ENCODE measurements at regions not wholly inside any gene's neighbourhood (a gene's known extent, or its start where the extent isn't known, plus 50 kb on each side); places are given as distances from the start of the nearest gene placed in this dataset.
"Not testable (repeated sequence)": the region's sequence is repeated elsewhere in the genome, so short reads cannot be mapped to it uniquely, and the experiment has no call there.

GRCh38 chr11:29093416-29094120, 923.3 kb downstream of the KCNA4 start:
- POLR2A ChIA-PET: no interaction called here
- H3K4me1 Mint-ChIP-seq: no peaks in the 10 kb centered on the region
- H3K27me3 Mint-ChIP-seq: no peaks in the 10 kb centered on the region
- peaks cover 0 to 26% (median 9%) of the 10 kb centered on the region in 9 donors for H3K9me3 Mint-ChIP-seq
- peaks cover 0 to 4% (median 0%) of the 10 kb centered on the region in 3 donors for H3K36me3 Mint-ChIP-seq
- H3K4me3 Mint-ChIP-seq: no peak overlapping the region
- no peak for DNase-seq
- no peak overlapping the region for H3K27ac Mint-ChIP-seq
- ATAC-seq: no peak

DNA sequence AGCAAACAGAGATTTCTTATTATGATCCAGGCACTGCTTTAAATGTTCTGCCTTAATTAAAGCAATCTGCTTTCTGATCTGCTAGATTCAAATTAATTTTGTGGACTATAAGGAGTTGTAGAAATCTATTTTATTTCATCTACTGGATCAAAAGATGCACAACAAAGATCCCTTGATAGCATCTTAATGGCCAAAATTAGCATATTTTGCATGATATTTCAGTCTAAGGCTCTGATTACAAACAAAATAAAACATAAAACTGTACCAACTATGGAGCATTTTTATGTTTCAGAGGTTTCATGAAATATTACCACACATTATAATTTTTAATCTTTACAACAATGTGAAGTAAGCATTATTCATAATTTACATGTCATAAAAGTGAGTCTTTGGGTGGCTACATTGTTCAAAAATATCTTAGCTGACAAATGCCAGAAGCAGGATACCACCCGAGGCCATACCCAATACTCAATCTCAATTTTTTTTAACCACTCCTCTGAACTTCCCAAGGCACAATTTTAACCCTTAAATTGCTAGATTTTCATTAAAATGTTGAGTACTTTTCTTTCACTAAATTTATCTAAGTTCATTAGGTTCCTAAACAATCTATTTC, 929.5 kb downstream of the KCNA4 start:
- ATAC-seq: no peak
- Mint-ChIP-seq H3K4me1 (no peaks in the 10 kb centered on the region), H3K27ac (no peak overlapping the region), H3K9me3 (peaks cover 0 to 42% (median 13%) of the 10 kb centered on the region in 9 donors), H3K4me3 (no peak overlapping the region), H3K27me3 (no peaks in the 10 kb centered on the region), H3K36me3 (peaks cover 0 to 3% (median 0%) of the 10 kb centered on the region in 3 donors)
- POLR2A ChIA-PET: no interaction called here
- no peak for DNase-seq

GRCh38 chr11:29075726-29076125, 941.1 kb downstream of the KCNA4 start:
- Mint-ChIP-seq H3K36me3 (peaks cover 0 to 8% (median 0%) of the 10 kb centered on the region in 3 donors), H3K9me3 (peaks cover 12 to 58% (median 25%) of the 10 kb centered on the region in 9 donors), H3K4me1 (no peaks in the 10 kb centered on the region), H3K4me3 (no peak overlapping the region), H3K27ac (no peak overlapping the region), H3K27me3 (no peaks in the 10 kb centered on the region)
- no peak for ATAC-seq
- POLR2A ChIA-PET: no interaction called here
- DNase-seq: no peak

GRCh38 chr11:29063630-29064361, 953.0 kb downstream of the KCNA4 start:
- POLR2A ChIA-PET: no interaction called here
- Mint-ChIP-seq H3K4me3 (no peak overlapping the region), H3K27ac (no peak overlapping the region), H3K36me3 (no peaks in the 10 kb centered on the region), H3K4me1 (no peaks in the 10 kb centered on the region), H3K27me3 (no peaks in the 10 kb centered on the region), H3K9me3 (peaks cover 2 to 32% (median 16%) of the 10 kb centered on the region in 9 donors)
- ATAC-seq: no peak
- no peak for DNase-seq

DNA sequence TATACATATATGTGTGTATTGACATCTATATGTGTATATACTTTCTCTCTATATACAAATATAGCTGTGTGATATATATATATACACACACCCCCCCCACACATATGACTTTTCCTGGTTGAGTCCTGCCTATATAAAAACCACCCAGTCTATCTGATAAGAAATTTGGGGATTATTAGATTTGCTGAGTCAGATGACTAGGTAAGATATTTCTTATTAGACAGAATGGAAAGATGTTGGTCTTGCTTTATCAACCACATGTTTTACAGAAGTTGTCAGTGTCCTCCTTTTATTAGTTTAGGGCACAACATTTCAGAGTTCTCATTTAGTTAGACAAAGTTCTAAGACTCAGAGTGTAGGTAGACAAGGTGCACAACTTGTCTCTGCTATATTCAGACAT, 953.3 kb downstream of the METTL15 start:
- no peaks in the 10 kb centered on the region for H3K27me3 Mint-ChIP-seq
- ATAC-seq (no peak), DNase-seq (no peak)
- no peak overlapping the region for H3K4me3 Mint-ChIP-seq
- no peaks in the 10 kb centered on the region for H3K36me3 Mint-ChIP-seq
- no peak overlapping the region for H3K27ac Mint-ChIP-seq
- no peaks in the 10 kb centered on the region for H3K4me1 Mint-ChIP-seq
- H3K9me3 Mint-ChIP-seq: peaks cover 5 to 20% (median 12%) of the 10 kb centered on the region in 9 donors
- POLR2A ChIA-PET: no interaction called here

DNA sequence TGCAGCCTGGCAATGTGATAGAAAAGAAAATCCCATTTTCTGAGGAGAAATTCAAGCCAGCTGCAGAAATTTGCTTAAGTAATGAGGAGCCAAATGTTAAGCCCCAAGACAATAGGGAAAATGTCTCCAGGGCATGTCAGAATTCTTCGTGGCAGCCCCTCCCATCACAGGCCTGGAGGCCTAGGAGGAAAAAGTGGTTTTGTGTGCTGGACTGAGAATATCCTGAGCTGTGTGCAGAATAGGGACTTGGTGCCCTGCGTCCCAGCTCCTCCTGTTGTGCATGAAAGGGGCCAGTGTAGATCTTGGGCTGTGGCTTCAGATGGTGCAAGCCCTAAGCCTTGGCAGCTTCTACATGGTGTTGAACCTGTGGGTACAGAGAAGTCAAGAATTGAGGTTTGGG, 948.3 kb downstream of the METTL15 start:
- ATAC-seq, DNase-seq, POLR2A ChIA-PET, H3K27ac Mint-ChIP-seq, H3K36me3 Mint-ChIP-seq, H3K27me3 Mint-ChIP-seq, H3K4me3 Mint-ChIP-seq, H3K4me1 Mint-ChIP-seq: not testable (repeated sequence)
- peaks cover 7 to 26% (median 16%) of the 10 kb centered on the region in 9 donors for H3K9me3 Mint-ChIP-seq

- H3K27me3 Mint-ChIP-seq: no peaks in the 10 kb centered on the region
- DNase-seq: no peak
- H3K36me3 Mint-ChIP-seq: peaks cover 0 to 5% (median 0%) of the 10 kb centered on the region in 3 donors
- no peak overlapping the region for H3K4me3 Mint-ChIP-seq
- no peaks in the 10 kb centered on the region for H3K4me1 Mint-ChIP-seq
- POLR2A ChIA-PET: no interaction called here
- peaks cover 0 to 31% (median 19%) of the 10 kb centered on the region in 9 donors for H3K9me3 Mint-ChIP-seq
- no peak for ATAC-seq
- H3K27ac Mint-ChIP-seq: no peak overlapping the region
Observed at GRCh38 chr11:29051935-29052334, 943.7 kb downstream of the METTL15 start.

DNA sequence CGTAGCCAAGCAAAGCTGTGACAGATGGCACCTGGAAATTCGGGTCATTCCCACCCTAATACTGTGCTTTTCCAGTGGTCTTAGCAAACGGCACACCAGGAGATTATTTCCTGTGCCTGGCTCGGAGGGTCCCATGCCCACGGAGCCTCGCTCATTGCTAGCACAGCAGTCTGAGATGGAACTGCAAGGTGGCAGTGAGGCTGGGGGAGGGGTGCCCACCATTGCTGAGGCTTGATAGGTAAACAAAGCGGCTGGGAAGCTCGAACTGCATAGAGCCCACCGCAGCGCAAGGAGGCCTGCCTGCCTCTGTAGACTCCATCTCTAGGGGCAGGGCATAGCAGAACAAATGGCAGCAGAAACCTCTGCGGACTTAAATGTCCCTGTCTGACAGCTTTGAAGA, 942.8 kb downstream of the METTL15 start:
- H3K36me3 Mint-ChIP-seq, POLR2A ChIA-PET, H3K27ac Mint-ChIP-seq, H3K4me3 Mint-ChIP-seq, DNase-seq, ATAC-seq, H3K27me3 Mint-ChIP-seq, H3K4me1 Mint-ChIP-seq: not testable (repeated sequence)
- peaks cover 0 to 29% (median 16%) of the 10 kb centered on the region in 9 donors for H3K9me3 Mint-ChIP-seq

- Mint-ChIP-seq H3K9me3 (peaks cover 0 to 36% (median 20%) of the 10 kb centered on the region in 9 donors), H3K27ac (no peak overlapping the region), H3K36me3 (peaks cover 0 to 5% (median 0%) of the 10 kb centered on the region in 3 donors), H3K4me3 (no peak overlapping the region), H3K27me3 (no peaks in the 10 kb centered on the region), H3K4me1 (no peaks in the 10 kb centered on the region)
- DNase-seq (no peak), ATAC-seq (no peak)
- POLR2A ChIA-PET: no interaction called here
Observed at GRCh38 chr11:29040489-29040888, 932.3 kb downstream of the METTL15 start.

GRCh38 chr11:29032384-29033149, 924.4 kb downstream of the METTL15 start:
- ATAC-seq: no peak
- H3K4me3 Mint-ChIP-seq: no peak overlapping the region
- no peaks in the 10 kb centered on the region for H3K4me1 Mint-ChIP-seq
- POLR2A ChIA-PET: no interaction called here
- H3K9me3 Mint-ChIP-seq: peaks cover 4 to 35% (median 17%) of the 10 kb centered on the region in 9 donors
- no peak for DNase-seq
- no peaks in the 10 kb centered on the region for H3K27me3 Mint-ChIP-seq
- H3K27ac Mint-ChIP-seq: no peak overlapping the region
- H3K36me3 Mint-ChIP-seq: no peaks in the 10 kb centered on the region

GRCh38 chr11:29029452-29029851, 921.3 kb downstream of the METTL15 start:
- no peak overlapping the region for H3K4me3 Mint-ChIP-seq
- H3K4me1 Mint-ChIP-seq: no peaks in the 10 kb centered on the region
- no peaks in the 10 kb centered on the region for H3K36me3 Mint-ChIP-seq
- peaks cover 5 to 46% (median 18%) of the 10 kb centered on the region in 9 donors for H3K9me3 Mint-ChIP-seq
- POLR2A ChIA-PET: no interaction called here
- no peak overlapping the region for H3K27ac Mint-ChIP-seq
- no peak for DNase-seq
- no peaks in the 10 kb centered on the region for H3K27me3 Mint-ChIP-seq
- no peak for ATAC-seq

- POLR2A ChIA-PET: no interaction called here
- no peaks in the 10 kb centered on the region for H3K36me3 Mint-ChIP-seq
- DNase-seq (no peak), ATAC-seq (no peak)
- H3K27ac Mint-ChIP-seq: no peak overlapping the region
- no peak overlapping the region for H3K4me3 Mint-ChIP-seq
- no peaks in the 10 kb centered on the region for H3K4me1 Mint-ChIP-seq
- no peaks in the 10 kb centered on the region for H3K27me3 Mint-ChIP-seq
- H3K9me3 Mint-ChIP-seq: peaks cover 9 to 46% (median 16%) of the 10 kb centered on the region in 9 donors
Observed at GRCh38 chr11:29027436-29027835, 919.2 kb downstream of the METTL15 start.

DNA sequence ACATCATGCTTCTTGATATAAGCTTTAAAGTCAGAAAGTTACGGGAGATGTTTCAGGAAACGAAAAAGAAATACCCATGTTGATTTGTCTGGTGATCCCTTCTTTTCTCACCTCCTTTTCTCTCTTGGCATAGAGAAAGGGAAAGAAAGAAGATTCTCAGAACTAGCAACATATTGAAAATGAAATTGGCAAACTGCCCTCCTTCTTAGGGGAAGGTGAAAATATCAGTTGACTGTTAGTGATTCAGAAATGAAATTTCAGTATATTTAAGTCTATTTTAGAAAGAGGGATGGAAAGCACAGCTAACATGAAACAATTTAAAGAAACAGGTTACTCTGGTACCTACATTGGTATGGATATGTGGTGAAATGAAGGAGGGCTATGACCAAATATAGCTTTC, 918.1 kb downstream of the METTL15 start:
- Mint-ChIP-seq H3K4me1 (no peaks in the 10 kb centered on the region), H3K27me3 (no peaks in the 10 kb centered on the region), H3K4me3 (no peak overlapping the region), H3K27ac (no peak overlapping the region), H3K36me3 (no peaks in the 10 kb centered on the region), H3K9me3 (peaks cover 10 to 46% (median 18%) of the 10 kb centered on the region in 9 donors)
- POLR2A ChIA-PET: no interaction called here
- DNase-seq: no peak
- ATAC-seq: no peak
